Neural cell (in vitro differentiated cells): ENCODE measurements at regions not wholly inside any gene's neighbourhood (a gene's known extent, or its start where the extent isn't known, plus 50 kb on each side); places are given as distances from the start of the nearest gene placed in this dataset.
"Not testable (repeated sequence)": the region's sequence is repeated elsewhere in the genome, so short reads cannot be mapped to it uniquely, and the experiment has no call there.

ENCODE experiments used
- H2AFZ ChIP-seq: fragments of 200-600, 300-800 bp; sonication (generic), shearing (Covaris generic); 2 replicates; pipeline ENCODE4 v1.6.0; 2014; ENCODE audit warnings: low read depth, mild to moderate bottlenecking, antibody characterized with exemption, low read length, moderate library complexity
- H3F3A ChIP-seq: fragments of 200-600 bp; shearing (Covaris generic); 2 replicates; pipeline ENCODE4 v1.6.1; 2016; ENCODE audit warnings: mild to moderate bottlenecking, moderate library complexity, mixed read lengths, antibody characterized with exemption, low read length; ENCODE audit not compliant: insufficient read depth, poor library complexity, severe bottlenecking
- H3K27ac ChIP-seq: fragments of 200-600, 300-800 bp; sonication (generic), shearing (Covaris generic); 2 replicates; pipeline ENCODE4 v1.5.1; 2014; ENCODE audit warnings: mild to moderate bottlenecking, low read length, moderate library complexity
- H3K27me3 ChIP-seq: fragments of 300-800, 200-600 bp; sonication (generic), shearing (Covaris generic); 2 replicates; pipeline ENCODE4 v1.6.0; 2014; ENCODE audit warnings: mild to moderate bottlenecking, low read depth, low read length, moderate library complexity; ENCODE audit not compliant: insufficient read depth
- H3K36me3 ChIP-seq: fragments of 300-800, 200-600 bp; sonication (generic), shearing (Covaris generic); 2 replicates; pipeline ENCODE4 v1.5.1; 2014; ENCODE audit warnings: mild to moderate bottlenecking, antibody characterized with exemption, low read length, moderate library complexity; ENCODE audit not compliant: insufficient read depth
- H3K4me2 ChIP-seq: fragments of 300-800, 200-600 bp; sonication (generic), shearing (Covaris generic); 2 replicates; pipeline ENCODE4 v1.6.0; 2014; ENCODE audit warnings: mild to moderate bottlenecking, low read length
- H3K4me3 ChIP-seq: fragments of 300-800, 200-600 bp; sonication (generic), shearing (Covaris generic); 2 replicates; pipeline ENCODE4 v1.5.1; 2014; ENCODE audit warnings: mild to moderate bottlenecking, low read length, moderate library complexity
- H3K79me2 ChIP-seq: fragments of 200-600 bp; shearing (Covaris generic); replicated peaks from 2 replicates; pipeline ENCODE4 v1.6.0; 2014; ENCODE audit warnings: mild to moderate bottlenecking, low read length, moderate library complexity; ENCODE audit not compliant: insufficient read depth
- H3K9ac ChIP-seq: fragments of 300-800, 200-600 bp; sonication (generic), shearing (Covaris generic); 2 replicates; pipeline ENCODE4 v1.6.1; 2016; ENCODE audit warnings: mild to moderate bottlenecking, low read length, mixed read lengths
- H3K9me2 ChIP-seq: fragments of 200-600 bp; shearing (Covaris generic); 2 replicates; pipeline ENCODE4 v1.6.1; 2016; ENCODE audit warnings: mild to moderate bottlenecking, low read length, mixed read lengths; ENCODE audit not compliant: insufficient read depth
- H3K9me3 ChIP-seq: fragments of 200-600, 300-800 bp; sonication (generic), shearing (Covaris generic); 2 replicates; pipeline ENCODE4 v1.6.1; 2016; ENCODE audit warnings: mild to moderate bottlenecking, mixed run types, low read length, moderate library complexity, mixed read lengths
- H4K20me1 ChIP-seq: fragments of 200-600 bp; shearing (Covaris generic); 2 replicates; pipeline ENCODE4 v1.6.1; 2016; ENCODE audit warnings: mild to moderate bottlenecking, mixed run types; ENCODE audit not compliant: insufficient read depth
- POLR2AphosphoS5 ChIP-seq: IDR thresholded peaks from 2 replicates; pipeline ENCODE4 v1.6.1; 2012

- not testable (repeated sequence) for H3K9me2 ChIP-seq, H3K9ac ChIP-seq
These were observed 251.3 kb upstream of the NBPF12 start for GRCh38 chr1:146686777-146687366.

GRCh38 chr1:146683126-146683429, 255.0 kb upstream of the NBPF12 start:
- H3K27ac ChIP-seq, H3K9me2 ChIP-seq, H3K79me2 ChIP-seq, H3K36me3 ChIP-seq, H3F3A ChIP-seq, H4K20me1 ChIP-seq, H3K9me3 ChIP-seq, H3K4me3 ChIP-seq, H3K4me2 ChIP-seq, H3K27me3 ChIP-seq, H3K9ac ChIP-seq, H2AFZ ChIP-seq: not testable (repeated sequence)

More at GRCh38 chr1:146686777-146687366, 251.3 kb upstream of the NBPF12 start:
- H4K20me1 ChIP-seq, H3F3A ChIP-seq, H3K9me3 ChIP-seq, H3K4me2 ChIP-seq, H3K36me3 ChIP-seq, H3K79me2 ChIP-seq, H2AFZ ChIP-seq, H3K27ac ChIP-seq, H3K4me3 ChIP-seq, H3K27me3 ChIP-seq: not testable (repeated sequence)

DNA sequence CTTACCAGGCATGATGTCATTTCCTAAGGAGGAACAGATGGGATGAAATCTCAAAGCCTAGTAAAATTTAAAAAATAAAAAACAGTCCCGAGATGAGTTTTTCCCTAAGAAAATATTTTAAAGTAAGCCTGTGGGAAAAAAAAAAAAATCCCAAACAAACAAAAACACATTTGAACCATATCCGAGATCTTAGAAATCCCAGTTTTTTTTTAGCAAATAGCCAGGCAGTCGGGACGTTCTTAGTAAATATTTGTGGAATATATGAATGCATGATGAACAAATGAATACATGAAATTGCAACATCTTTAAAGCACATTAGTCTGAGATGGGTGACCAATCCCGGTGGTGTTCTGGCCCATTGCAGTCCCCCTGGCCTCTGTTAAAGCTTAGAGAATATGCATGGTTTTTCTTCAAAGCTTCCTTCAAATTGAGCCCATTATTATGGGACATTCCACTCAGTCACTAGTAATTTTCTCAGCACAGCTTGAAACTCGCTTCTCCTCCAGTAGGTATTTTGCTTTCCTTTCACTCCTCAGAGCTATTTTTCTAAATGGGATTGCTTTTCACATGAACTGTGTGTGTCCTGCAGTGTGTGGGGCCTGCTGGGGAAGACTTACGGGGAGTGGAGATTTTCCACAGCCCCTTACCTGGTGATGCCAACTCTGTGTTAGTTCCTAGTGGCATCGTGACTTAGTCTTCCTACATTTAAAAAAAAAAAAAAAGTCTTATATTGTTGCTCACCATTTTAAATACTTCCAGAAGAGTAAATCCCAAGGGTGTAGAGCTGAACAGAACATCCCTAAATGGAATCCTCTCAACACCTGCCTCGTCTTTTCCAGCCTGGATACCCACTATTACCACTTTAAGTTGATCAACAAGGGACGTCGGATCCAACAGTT, 255.6 kb upstream of the NBPF12 start:
- not testable (repeated sequence) for H3F3A ChIP-seq, H2AFZ ChIP-seq, H3K79me2 ChIP-seq, H3K9me2 ChIP-seq, H3K9ac ChIP-seq, H3K9me3 ChIP-seq, H4K20me1 ChIP-seq, H3K4me2 ChIP-seq, H3K4me3 ChIP-seq, H3K27ac ChIP-seq, H3K27me3 ChIP-seq, H3K36me3 ChIP-seq
- TF ChIP-seq POLR2AphosphoS5, result peak; percentile 48

- H3K79me2 ChIP-seq, H3K4me3 ChIP-seq, H3K9me2 ChIP-seq, H3K36me3 ChIP-seq, H3K9ac ChIP-seq, H3K9me3 ChIP-seq, H2AFZ ChIP-seq, H3K4me2 ChIP-seq, H3K27me3 ChIP-seq, H3K27ac ChIP-seq, H4K20me1 ChIP-seq, H3F3A ChIP-seq: not testable (repeated sequence)
These were observed 264.3 kb upstream of the NBPF12 start for GRCh38 chr1:146673729-146674299.

GRCh38 chr1:146672608-146673007, 265.5 kb upstream of the NBPF12 start:
- not testable (repeated sequence) for H2AFZ ChIP-seq, H3K9me2 ChIP-seq, H3K36me3 ChIP-seq, H3K79me2 ChIP-seq, H3K9me3 ChIP-seq, H3K9ac ChIP-seq, H3K4me3 ChIP-seq, H3K27ac ChIP-seq, H3F3A ChIP-seq, H3K27me3 ChIP-seq, H3K4me2 ChIP-seq, H4K20me1 ChIP-seq

- H3K79me2 ChIP-seq, H3K9me2 ChIP-seq, H2AFZ ChIP-seq, H3K27ac ChIP-seq, H3K4me3 ChIP-seq, H3K36me3 ChIP-seq, H3K4me2 ChIP-seq, H3F3A ChIP-seq, H3K9ac ChIP-seq, H3K9me3 ChIP-seq, H4K20me1 ChIP-seq, H3K27me3 ChIP-seq: not testable (repeated sequence)
These were observed 266.5 kb upstream of the NBPF12 start for GRCh38 chr1:146671588-146671987.

- H3K9me2 ChIP-seq, H2AFZ ChIP-seq, H3K4me2 ChIP-seq, H3K9me3 ChIP-seq, H3K9ac ChIP-seq, H3K4me3 ChIP-seq, H3K36me3 ChIP-seq, H3K27ac ChIP-seq, H3F3A ChIP-seq, H4K20me1 ChIP-seq, H3K79me2 ChIP-seq, H3K27me3 ChIP-seq: not testable (repeated sequence)
These were observed 267.1 kb upstream of the NBPF12 start for GRCh38 chr1:146670832-146671566.
